ENCODE measurements at regions not wholly inside any gene's neighbourhood (a gene's known extent, or its start where the extent isn't known, plus 50 kb on each side); places are given as distances from the start of the nearest gene placed in this dataset.

GRCh38 chr1:227466039-227466645, 97.2 kb upstream of the ZNF678 start:
- Mint-ChIP-seq H3K9me3 (peaks cover 6% of the 10 kb centered on the region), H3K27me3 (peaks cover 6% of the 10 kb centered on the region), H3K4me1 (no peaks in the 10 kb centered on the region), H3K27ac (no peak overlapping the region), H3K36me3 (peaks cover 6% of the 10 kb centered on the region), H3K4me3 (no peak overlapping the region)
- DNase-seq (ENCODE audit: low spot score in 2 of 2), result no peak
- ATAC-seq (ENCODE audit: low read depth), result no peak

- no peak overlapping the region for H3K4me3 Mint-ChIP-seq
- H3K27me3 Mint-ChIP-seq, result peaks cover 5% of the 10 kb centered on the region
- H3K36me3 Mint-ChIP-seq, result peaks cover 2% of the 10 kb centered on the region
- no peak for ATAC-seq (ENCODE audit: low read depth)
- no peak for DNase-seq (ENCODE audit: low spot score in 2 of 2)
- H3K4me1 Mint-ChIP-seq, result no peaks in the 10 kb centered on the region
- H3K9me3 Mint-ChIP-seq, result peaks cover 2% of the 10 kb centered on the region
- H3K27ac Mint-ChIP-seq, result no peak overlapping the region
These were observed 98.1 kb upstream of the ZNF678 start for GRCh38 chr1:227465256-227465655.

GRCh38 chr1:227459977-227460376, 103.4 kb upstream of the ZNF678 start:
- Mint-ChIP-seq H3K4me1 (no peaks in the 10 kb centered on the region), H3K27ac (no peak overlapping the region), H3K27me3 (peaks cover 14% of the 10 kb centered on the region), H3K4me3 (no peak overlapping the region), H3K36me3 (no peaks in the 10 kb centered on the region), H3K9me3 (no peaks in the 10 kb centered on the region)
- no peak for DNase-seq (ENCODE audit: low spot score in 2 of 2)
- no peak for ATAC-seq (ENCODE audit: low read depth)

GRCh38 chr1:227459326-227459841, 104.0 kb upstream of the ZNF678 start:
- no peak overlapping the region for H3K4me3 Mint-ChIP-seq
- ATAC-seq (ENCODE audit: low read depth), result no peak
- peaks cover 18% of the 10 kb centered on the region for H3K27me3 Mint-ChIP-seq
- H3K4me1 Mint-ChIP-seq, result no peaks in the 10 kb centered on the region
- H3K9me3 Mint-ChIP-seq, result no peaks in the 10 kb centered on the region
- H3K27ac Mint-ChIP-seq, result no peak overlapping the region
- no peaks in the 10 kb centered on the region for H3K36me3 Mint-ChIP-seq
- no peak for DNase-seq (ENCODE audit: low spot score in 2 of 2)

GRCh38 chr1:227454686-227455085, 108.7 kb upstream of the ZNF678 start:
- Mint-ChIP-seq H3K36me3 (no peaks in the 10 kb centered on the region), H3K27me3 (peaks cover 27% of the 10 kb centered on the region), H3K27ac (no peak overlapping the region), H3K9me3 (no peaks in the 10 kb centered on the region), H3K4me3 (no peak overlapping the region), H3K4me1 (no peaks in the 10 kb centered on the region)
- DNase-seq (ENCODE audit: low spot score in 2 of 2), result no peak
- no peak for ATAC-seq (ENCODE audit: low read depth)

GRCh38 chr1:227453631-227454355, 109.6 kb upstream of the ZNF678 start:
- no peak for DNase-seq (ENCODE audit: low spot score in 2 of 2)
- Mint-ChIP-seq H3K4me3 (no peak overlapping the region), H3K27me3 (peaks cover 27% of the 10 kb centered on the region), H3K27ac (no peak overlapping the region), H3K4me1 (no peaks in the 10 kb centered on the region), H3K9me3 (no peaks in the 10 kb centered on the region), H3K36me3 (no peaks in the 10 kb centered on the region)
- no peak for ATAC-seq (ENCODE audit: low read depth)

- Mint-ChIP-seq H3K27me3 (peaks cover 32% of the 10 kb centered on the region), H3K4me1 (no peaks in the 10 kb centered on the region), H3K27ac (no peak overlapping the region), H3K36me3 (no peaks in the 10 kb centered on the region), H3K9me3 (no peaks in the 10 kb centered on the region), H3K4me3 (no peak overlapping the region)
- ATAC-seq (ENCODE audit: low read depth), result no peak
- DNase-seq (ENCODE audit: low spot score in 2 of 2), result no peak
These were observed 111.4 kb upstream of the ZNF678 start for GRCh38 chr1:227451954-227452353.

- Mint-ChIP-seq H3K27ac (no peak overlapping the region), H3K36me3 (no peaks in the 10 kb centered on the region), H3K9me3 (no peaks in the 10 kb centered on the region), H3K4me3 (no peak overlapping the region), H3K27me3 (peaks cover 28% of the 10 kb centered on the region), H3K4me1 (no peaks in the 10 kb centered on the region)
- ATAC-seq (ENCODE audit: low read depth), result no peak
- no peak for DNase-seq (ENCODE audit: low spot score in 2 of 2)
These were observed 112.3 kb upstream of the ZNF678 start for GRCh38 chr1:227451057-227451456.

GRCh38 chr1:227450489-227450888, 112.9 kb upstream of the ZNF678 start:
- Mint-ChIP-seq H3K27ac (no peak overlapping the region), H3K4me3 (no peak overlapping the region), H3K9me3 (peaks cover 3% of the 10 kb centered on the region), H3K36me3 (no peaks in the 10 kb centered on the region), H3K4me1 (no peaks in the 10 kb centered on the region), H3K27me3 (peaks cover 31% of the 10 kb centered on the region)
- ATAC-seq (ENCODE audit: low read depth) (no peak), DNase-seq (ENCODE audit: low spot score in 2 of 2) (no peak)

- no peak overlapping the region for H3K27ac Mint-ChIP-seq
- no peaks in the 10 kb centered on the region for H3K4me1 Mint-ChIP-seq
- H3K27me3 Mint-ChIP-seq, result peaks cover 30% of the 10 kb centered on the region
- ATAC-seq (ENCODE audit: low read depth) (no peak), DNase-seq (ENCODE audit: low spot score in 2 of 2) (no peak)
- H3K9me3 Mint-ChIP-seq, result peaks cover 3% of the 10 kb centered on the region
- H3K4me3 Mint-ChIP-seq, result no peak overlapping the region
- H3K36me3 Mint-ChIP-seq, result no peaks in the 10 kb centered on the region
These were observed 113.5 kb upstream of the ZNF678 start for GRCh38 chr1:227449741-227450441.

GRCh38 chr1:227449051-227449450, 114.3 kb upstream of the ZNF678 start:
- DNase-seq (ENCODE audit: low spot score in 2 of 2) (no peak), ATAC-seq (ENCODE audit: low read depth) (no peak)
- no peak overlapping the region for H3K4me3 Mint-ChIP-seq

GRCh38 chr1:227447531-227447990, 115.8 kb upstream of the ZNF678 start:
- no peak for ATAC-seq (ENCODE audit: low read depth)
- no peak for DNase-seq (ENCODE audit: low spot score in 2 of 2)
- Mint-ChIP-seq H3K36me3 (no peaks in the 10 kb centered on the region), H3K27ac (no peak overlapping the region), H3K4me1 (no peaks in the 10 kb centered on the region), H3K27me3 (peaks cover 25% of the 10 kb centered on the region), H3K4me3 (no peak overlapping the region), H3K9me3 (peaks cover 3% of the 10 kb centered on the region)

More at GRCh38 chr1:227449051-227449450, 114.3 kb upstream of the ZNF678 start:
- Mint-ChIP-seq H3K27me3 (peaks cover 25% of the 10 kb centered on the region), H3K9me3 (peaks cover 3% of the 10 kb centered on the region), H3K36me3 (no peaks in the 10 kb centered on the region), H3K27ac (no peak overlapping the region), H3K4me1 (no peaks in the 10 kb centered on the region)

GRCh38 chr1:227445746-227446145, 117.6 kb upstream of the ZNF678 start:
- H3K36me3 Mint-ChIP-seq, result no peaks in the 10 kb centered on the region
- H3K9me3 Mint-ChIP-seq, result peaks cover 3% of the 10 kb centered on the region
- ATAC-seq (ENCODE audit: low read depth) (no peak), DNase-seq (ENCODE audit: low spot score in 2 of 2) (no peak)
- no peak overlapping the region for H3K27ac Mint-ChIP-seq
- no peaks in the 10 kb centered on the region for H3K4me1 Mint-ChIP-seq
- H3K4me3 Mint-ChIP-seq, result no peak overlapping the region
- peaks cover 22% of the 10 kb centered on the region for H3K27me3 Mint-ChIP-seq

- ATAC-seq (ENCODE audit: low read depth) (no peak), DNase-seq (ENCODE audit: low spot score in 2 of 2) (no peak)
- no peak overlapping the region for H3K4me3 Mint-ChIP-seq
- H3K27ac Mint-ChIP-seq, result no peak overlapping the region
- no peaks in the 10 kb centered on the region for H3K4me1 Mint-ChIP-seq
- peaks cover 3% of the 10 kb centered on the region for H3K9me3 Mint-ChIP-seq
- H3K36me3 Mint-ChIP-seq, result no peaks in the 10 kb centered on the region
- H3K27me3 Mint-ChIP-seq, result peaks cover 22% of the 10 kb centered on the region
These were observed 118.2 kb upstream of the ZNF678 start for GRCh38 chr1:227445092-227445674.

All from memory B cell (primary cell).